ENCODE measurements at regions not wholly inside any gene's neighbourhood (a gene's known extent, or its start where the extent isn't known, plus 50 kb on each side); places are given as distances from the start of the nearest gene placed in this dataset.
A peak's percentile ranks its signal among the peaks of the same experiment; 100 is the strongest.

DNA sequence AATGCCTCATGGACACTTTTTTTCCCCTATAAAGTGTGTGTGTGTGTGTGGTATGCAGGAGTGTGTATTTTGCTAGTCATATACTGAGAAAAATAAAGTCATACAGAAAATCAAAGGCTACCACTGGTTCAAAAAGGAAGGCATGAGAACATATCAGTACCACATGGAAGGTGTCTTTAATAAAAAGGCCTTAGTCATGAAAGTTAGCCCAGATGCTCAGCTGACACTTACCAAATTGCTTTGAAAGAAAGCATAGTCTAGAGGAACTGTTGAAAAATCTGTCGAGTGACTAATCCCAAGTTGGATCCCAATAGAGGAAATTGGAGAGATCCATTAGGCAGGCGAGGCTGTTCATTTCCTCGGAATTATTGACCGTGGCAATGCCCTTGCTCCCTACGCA is 432.9 kb upstream of the CFAP20DC start:
- intact Hi-C loops (cut with DNase I, micrococcal nuclease) = no loop called here
- TF ChIP-seq, protein P1, sequence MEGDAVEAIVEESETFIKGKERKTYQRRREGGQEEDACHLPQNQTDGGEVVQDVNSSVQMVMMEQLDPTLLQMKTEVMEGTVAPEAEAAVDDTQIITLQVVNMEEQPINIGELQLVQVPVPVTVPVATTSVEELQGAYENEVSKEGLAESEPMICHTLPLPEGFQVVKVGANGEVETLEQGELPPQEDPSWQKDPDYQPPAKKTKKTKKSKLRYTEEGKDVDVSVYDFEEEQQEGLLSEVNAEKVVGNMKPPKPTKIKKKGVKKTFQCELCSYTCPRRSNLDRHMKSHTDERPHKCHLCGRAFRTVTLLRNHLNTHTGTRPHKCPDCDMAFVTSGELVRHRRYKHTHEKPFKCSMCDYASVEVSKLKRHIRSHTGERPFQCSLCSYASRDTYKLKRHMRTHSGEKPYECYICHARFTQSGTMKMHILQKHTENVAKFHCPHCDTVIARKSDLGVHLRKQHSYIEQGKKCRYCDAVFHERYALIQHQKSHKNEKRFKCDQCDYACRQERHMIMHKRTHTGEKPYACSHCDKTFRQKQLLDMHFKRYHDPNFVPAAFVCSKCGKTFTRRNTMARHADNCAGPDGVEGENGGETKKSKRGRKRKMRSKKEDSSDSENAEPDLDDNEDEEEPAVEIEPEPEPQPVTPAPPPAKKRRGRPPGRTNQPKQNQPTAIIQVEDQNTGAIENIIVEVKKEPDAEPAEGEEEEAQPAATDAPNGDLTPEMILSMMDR (IDR thresholded peaks at IDR 0.05) = no peak

DNA sequence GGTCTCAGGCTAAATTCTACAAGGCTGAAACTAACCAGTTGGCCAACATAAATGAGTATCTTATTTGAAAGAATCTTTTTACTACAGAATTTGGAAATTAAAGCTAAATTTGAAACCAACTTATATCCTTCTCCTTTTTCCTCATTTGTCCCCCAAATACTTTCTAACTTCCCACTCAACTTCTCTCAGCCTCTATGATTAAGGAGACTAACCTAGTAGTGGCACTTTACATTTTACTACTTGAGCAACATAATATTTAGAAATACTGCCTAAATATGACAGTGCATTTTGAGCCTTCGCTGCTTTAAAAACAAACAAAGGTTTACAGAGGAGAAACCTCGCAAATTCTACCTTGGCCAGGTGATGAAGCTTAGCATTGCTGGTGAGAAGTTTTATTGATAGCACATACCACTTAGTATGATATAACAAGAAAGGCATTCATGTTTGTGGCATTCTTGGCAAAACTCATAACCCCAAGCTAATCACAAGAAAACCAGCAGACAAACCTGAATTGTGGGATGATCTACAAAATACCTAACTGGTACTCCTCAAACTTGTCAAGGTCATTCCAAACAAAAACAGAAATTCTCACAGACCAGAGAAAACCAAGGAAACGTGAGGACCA is 432.1 kb upstream of the CFAP20DC start:
- intact Hi-C loops (cut with DNase I, micrococcal nuclease) = no loop called here
- no peaks in the 10 kb centered on the region for H3K4me1 ChIP-seq (ENCODE audit: low read depth)
- DNase-seq (no peak), ATAC-seq (no peak)
- TF ChIP-seq, protein P1 (IDR thresholded peaks at IDR 0.05) = no peak
- no peaks in the 10 kb centered on the region for H3K9me3 ChIP-seq
- H3K4me3 ChIP-seq = no peak overlapping the region
- H3K36me3 ChIP-seq (ENCODE audit: low read depth) = no peaks in the 10 kb centered on the region

More for the DNA sequence above, 432.9 kb upstream of the CFAP20DC start:
- H3K9me3 ChIP-seq = no peaks in the 10 kb centered on the region
- no peaks in the 10 kb centered on the region for H3K4me1 ChIP-seq (ENCODE audit: low read depth)
- no peak overlapping the region for H3K4me3 ChIP-seq
- H3K36me3 ChIP-seq (ENCODE audit: low read depth) = no peaks in the 10 kb centered on the region
- DNase-seq (no peak), ATAC-seq (no peak)

DNA sequence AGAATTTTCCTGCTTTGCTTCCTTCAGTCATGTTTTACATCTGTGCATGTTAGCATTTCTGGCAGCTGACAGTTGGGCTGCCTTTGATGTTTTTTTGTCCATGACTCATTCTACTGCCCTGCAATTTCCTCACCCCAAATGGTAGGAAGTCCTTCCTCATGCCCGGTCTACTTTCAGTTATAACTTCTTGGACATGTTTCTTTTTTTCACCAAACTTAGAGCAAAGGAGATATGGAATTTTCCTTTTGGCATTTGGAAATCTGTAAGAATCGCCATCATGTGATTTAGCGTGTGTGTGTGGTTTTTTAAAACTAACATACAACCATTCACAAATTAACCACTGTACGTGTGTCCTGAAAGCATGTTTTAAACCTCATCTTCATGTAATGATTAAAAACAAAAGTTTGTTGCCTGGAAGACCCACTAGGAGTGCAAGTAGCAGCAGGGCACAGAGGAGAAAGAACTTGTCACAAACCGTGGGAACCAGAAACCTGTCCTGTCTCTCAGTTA is 430.7 kb upstream of the CFAP20DC start:
- Histone ChIP-seq H3K9me3 (no peaks in the 10 kb centered on the region), H3K36me3 (ENCODE audit: low read depth) (no peaks in the 10 kb centered on the region), H3K4me3 (no peak overlapping the region), H3K4me1 (ENCODE audit: low read depth) (no peaks in the 10 kb centered on the region)
- DNase-seq (no peak), ATAC-seq (peak; percentile 65)
- intact Hi-C loops (cut with DNase I, micrococcal nuclease) = no loop called here
- TF ChIP-seq, protein P1 (IDR thresholded peaks at IDR 0.05) = no peak

DNA sequence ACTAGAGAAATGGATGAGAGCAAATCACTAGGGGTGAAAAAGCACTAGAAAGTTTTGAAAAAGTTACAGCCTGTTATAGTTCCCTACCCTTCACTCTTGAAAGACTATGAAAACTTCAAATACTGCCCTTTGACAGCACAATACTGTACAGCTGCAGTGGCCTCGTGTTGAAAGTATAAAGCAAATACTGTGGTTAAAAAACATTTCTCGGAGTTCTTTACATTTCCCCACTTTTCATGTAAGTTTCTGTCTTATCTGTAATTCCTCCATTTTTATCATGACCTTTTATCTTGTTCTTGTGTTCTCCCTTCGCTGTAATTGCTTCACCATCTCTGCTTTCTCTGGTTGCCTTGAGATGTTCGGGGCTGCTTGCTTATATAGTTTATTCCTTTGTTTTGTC is 423.8 kb upstream of the CFAP20DC start:
- intact Hi-C loops (cut with DNase I, micrococcal nuclease) = no loop called here
- TF ChIP-seq, protein P1 (IDR thresholded peaks at IDR 0.05) = no peak
- no peak for DNase-seq
- Histone ChIP-seq H3K4me3 (no peak overlapping the region), H3K4me1 (ENCODE audit: low read depth) (no peaks in the 10 kb centered on the region), H3K9me3 (no peaks in the 10 kb centered on the region), H3K36me3 (ENCODE audit: low read depth) (no peaks in the 10 kb centered on the region)
- no peak for ATAC-seq

DNA sequence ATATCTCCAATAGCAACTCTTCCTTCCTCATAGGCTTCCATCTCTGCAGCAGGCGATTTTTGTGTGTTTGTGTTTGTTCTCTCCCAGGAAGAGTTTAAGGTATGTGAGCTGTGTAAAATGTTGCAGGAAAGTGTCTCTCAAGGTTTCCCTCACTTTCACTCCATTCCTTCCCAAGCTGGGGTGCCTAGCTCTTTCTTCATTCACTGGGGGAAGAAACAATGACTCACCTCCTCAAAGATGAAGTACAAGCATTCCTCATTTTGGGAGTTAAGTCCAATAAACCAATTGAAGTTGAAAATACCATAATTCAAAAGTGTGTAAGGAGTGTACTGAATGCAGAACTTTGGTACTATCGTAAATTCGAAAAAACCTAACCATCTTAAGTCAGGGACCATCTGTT is 422.7 kb upstream of the CFAP20DC start:
- Histone ChIP-seq H3K4me3 (no peak overlapping the region), H3K9me3 (no peaks in the 10 kb centered on the region), H3K36me3 (ENCODE audit: low read depth) (no peaks in the 10 kb centered on the region), H3K4me1 (ENCODE audit: low read depth) (no peaks in the 10 kb centered on the region)
- ATAC-seq = no peak
- TF ChIP-seq, protein P1 (IDR thresholded peaks at IDR 0.05) = no peak
- no peak for DNase-seq
- intact Hi-C loops (cut with DNase I, micrococcal nuclease) = no loop called here

Data from mucosa of descending colon (tissue), 3 donors.